ENCODE measurements at regions not wholly inside any gene's neighbourhood (a gene's known extent, or its start where the extent isn't known, plus 50 kb on each side); places are given as distances from the start of the nearest gene placed in this dataset.
A peak's percentile ranks its signal among the peaks of the same experiment; 100 is the strongest.

GRCh38 chr12:84741031-84741430, 171.6 kb downstream of the SLC6A15 start:
- DNase-seq, result no peak

- DNase-seq, result no peak
Observed at GRCh38 chr12:84740602-84741001, 172.0 kb downstream of the SLC6A15 start.

GRCh38 chr12:84738481-84738972, 174.1 kb downstream of the SLC6A15 start:
- no peak for DNase-seq

GRCh38 chr12:84732828-84733340, 179.7 kb downstream of the SLC6A15 start:
- no peak for DNase-seq

- no peak for DNase-seq
Observed at GRCh38 chr12:84730561-84731162, 181.9 kb downstream of the SLC6A15 start.

GRCh38 chr12:84727961-84728360, 184.6 kb downstream of the SLC6A15 start:
- DNase-seq, result peak; percentile 44

- DNase-seq, result no peak
Observed at GRCh38 chr12:84726780-84727179, 185.8 kb downstream of the SLC6A15 start.

GRCh38 chr12:84723988-84724387, 188.6 kb downstream of the SLC6A15 start:
- no peak for DNase-seq

GRCh38 chr12:84719997-84720396, 192.6 kb downstream of the SLC6A15 start:
- no peak for DNase-seq

- DNase-seq, result no peak
Observed at GRCh38 chr12:84718906-84719305, 193.7 kb downstream of the SLC6A15 start.

GRCh38 chr12:84712747-84713146, 199.9 kb downstream of the SLC6A15 start:
- no peak for DNase-seq

GRCh38 chr12:84706374-84706773, 206.2 kb downstream of the SLC6A15 start:
- DNase-seq, result no peak

GRCh38 chr12:84704856-84705255, 207.7 kb downstream of the SLC6A15 start:
- no peak for DNase-seq

GRCh38 chr12:84702001-84702400, 210.6 kb downstream of the SLC6A15 start:
- DNase-seq, result no peak

- no peak for DNase-seq
Observed at GRCh38 chr12:84701041-84701440, 211.6 kb downstream of the SLC6A15 start.

- no peak for DNase-seq
Observed at GRCh38 chr12:84698576-84699333, 213.8 kb downstream of the SLC6A15 start.

GRCh38 chr12:84696908-84697540, 215.6 kb downstream of the SLC6A15 start:
- DNase-seq, result no peak

- no peak for DNase-seq
Observed at GRCh38 chr12:84696281-84696680, 216.3 kb downstream of the SLC6A15 start.

GRCh38 chr12:84694116-84694515, 218.5 kb downstream of the SLC6A15 start:
- DNase-seq, result peak; percentile 95

GRCh38 chr12:84692071-84692470, 220.5 kb downstream of the SLC6A15 start:
- no peak for DNase-seq

- DNase-seq, result no peak
Observed at GRCh38 chr12:84691266-84691665, 221.3 kb downstream of the SLC6A15 start.

- peak; percentile 90 for DNase-seq
Observed at GRCh38 chr12:84689638-84690037, 223.0 kb downstream of the SLC6A15 start.

GRCh38 chr12:84685379-84685778, 227.2 kb downstream of the SLC6A15 start:
- no peak for DNase-seq

- DNase-seq, result no peak
Observed at GRCh38 chr12:84676787-84677186, 235.8 kb downstream of the SLC6A15 start.

Measured in NCI-H1105 treated with DMSO at 0.1 percent for 48 hours (cell line).